Astrocyte (in vitro differentiated cells and primary cell): ENCODE measurements at regions not wholly inside any gene's neighbourhood (a gene's known extent, or its start where the extent isn't known, plus 50 kb on each side); places are given as distances from the start of the nearest gene placed in this dataset.

Source experiments
- DNase-seq: peaks from one replicate; pipeline ENCODE4 v3.0.0-alpha.2; 2010; ENCODE audit warnings: low read depth
- FAIRE-seq: peaks from 2 replicates; lab custom pipeline; 2011; peaks lifted over from hg19 to GRCh38; lab: Jason Lieb, UNC
- H2AFZ ChIP-seq: 2 replicates; pipeline ENCODE4 v1.6.0; 2012; ENCODE audit warnings: low read depth, low read length, inconsistent platforms
- H3K27ac ChIP-seq: 2 replicates; pipeline ENCODE4 v1.5.1; 2011; ENCODE audit warnings: low read depth, low read length, inconsistent platforms
- H3K27me3 ChIP-seq: 2 replicates; pipeline ENCODE4 v1.6.0; 2011; ENCODE audit warnings: low read length, inconsistent platforms; ENCODE audit not compliant: insufficient read depth
- H3K36me3 ChIP-seq: 2 replicates; pipeline ENCODE4 v1.5.1; 2011; ENCODE audit warnings: low read length, inconsistent platforms; ENCODE audit not compliant: insufficient read depth
- H3K4me1 ChIP-seq: 2 replicates; pipeline ENCODE4 v1.5.1; 2011; ENCODE audit warnings: low read length, inconsistent platforms; ENCODE audit not compliant: insufficient read depth
- H3K4me2 ChIP-seq: 2 replicates; pipeline ENCODE4 v1.6.0; 2012; ENCODE audit warnings: low read length, inconsistent platforms
- H3K4me3 ChIP-seq: 2 replicates; pipeline ENCODE4 v1.5.1; 2011; ENCODE audit warnings: low read depth, mild to moderate bottlenecking, low read length, inconsistent platforms; ENCODE audit not compliant: insufficient read depth
- H3K79me2 ChIP-seq: 2 replicates; pipeline ENCODE4 v1.6.0; 2012; ENCODE audit warnings: mild to moderate bottlenecking, low read length, inconsistent platforms; ENCODE audit not compliant: insufficient read depth
- H3K9ac ChIP-seq: 2 replicates; pipeline ENCODE4 v1.6.0; 2012; ENCODE audit warnings: mild to moderate bottlenecking, low read length, inconsistent platforms
- H3K9me3 ChIP-seq: 2 replicates; pipeline ENCODE4 v1.5.1; 2012; ENCODE audit warnings: low read depth, mild to moderate bottlenecking, low read length, inconsistent platforms; ENCODE audit not compliant: insufficient read depth
- H4K20me1 ChIP-seq: 2 replicates; pipeline ENCODE4 v1.6.0; 2012; ENCODE audit warnings: low read length, inconsistent platforms; ENCODE audit not compliant: insufficient read depth
- H3K27ac Mint-ChIP-seq: one replicate; pipeline ENCODE4 v1.8.0; 2021; ENCODE audit warnings: mild to moderate bottlenecking, mixed read lengths; ENCODE audit not compliant: unreplicated experiment
- H3K27me3 Mint-ChIP-seq: one replicate; pipeline ENCODE4 v1.8.0; 2021; ENCODE audit warnings: low read depth, mixed read lengths; ENCODE audit not compliant: unreplicated experiment
- H3K36me3 Mint-ChIP-seq: one replicate; pipeline ENCODE4 v1.8.0; 2021; ENCODE audit warnings: low read depth, mixed read lengths; ENCODE audit not compliant: unreplicated experiment
- H3K4me1 Mint-ChIP-seq: one replicate; pipeline ENCODE4 v1.8.0; 2021; ENCODE audit warnings: low read depth, mixed read lengths; ENCODE audit not compliant: unreplicated experiment
- H3K4me3 Mint-ChIP-seq: one replicate; pipeline ENCODE4 v1.8.0; 2021; ENCODE audit warnings: mild to moderate bottlenecking, moderate library complexity, mixed read lengths; ENCODE audit not compliant: unreplicated experiment
- H3K9me3 Mint-ChIP-seq: one replicate; pipeline ENCODE4 v1.8.0; 2021; ENCODE audit warnings: mild to moderate bottlenecking, mixed read lengths; ENCODE audit not compliant: unreplicated experiment
- EZH2 ChIP-seq: IDR thresholded peaks from 2 replicates; pipeline ENCODE4 v1.6.1; 2012; ENCODE audit warnings: mild to moderate bottlenecking, low read length, inconsistent platforms; ENCODE audit not compliant: insufficient read depth
- TF ChIP-seq, protein P1 (sequence below): IDR thresholded peaks from 2 replicates; pipeline ENCODE4 v1.5.1; 2011; ENCODE audit warnings: low read depth, mild to moderate bottlenecking, inconsistent platforms, low read length, moderate library complexity; ENCODE audit not compliant: insufficient read depth

DNA sequence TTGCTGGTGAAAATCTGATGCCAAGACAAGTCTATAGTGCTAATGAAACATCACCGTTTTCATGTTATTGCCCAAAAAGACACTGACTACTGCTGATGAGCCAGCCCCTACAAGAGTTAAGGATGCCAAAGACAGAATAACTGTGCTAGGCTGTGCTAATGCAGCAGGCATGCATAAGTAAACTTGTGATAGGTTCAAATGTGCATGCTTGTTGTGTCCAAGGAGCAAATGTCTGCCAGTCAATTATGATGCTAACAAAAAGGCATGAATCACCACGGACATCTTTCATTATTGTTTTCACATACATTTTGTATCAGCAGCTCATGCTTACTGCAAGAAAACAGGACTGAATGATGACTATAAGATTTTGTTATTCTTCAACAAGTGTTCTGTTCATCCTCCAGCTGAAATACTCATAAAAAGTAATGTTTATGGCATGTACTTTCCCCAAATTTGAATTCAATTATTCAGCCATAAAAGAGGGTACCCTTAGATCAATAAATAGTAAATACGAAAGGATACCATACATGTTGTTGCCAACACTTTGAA lies 306.9 kb upstream of the ARSJ start:
- peak; percentile 66 for FAIRE-seq
- H3K4me2 ChIP-seq = peak overlapping the region; percentile 44

GRCh38 chr4:114287079-114287696 lies 307.7 kb upstream of the ARSJ start:
- H3K27me3 Mint-ChIP-seq = no peaks in the 10 kb centered on the region
- Histone ChIP-seq H3K4me1 (peaks cover 19% of the 10 kb centered on the region), H3K79me2 (no peaks in the 10 kb centered on the region), H3K9ac (no peak overlapping the region), H2AFZ (no peak overlapping the region), H3K9me3 (peaks cover 2% of the 10 kb centered on the region), H4K20me1 (no peaks in the 10 kb centered on the region), H3K27ac (peak overlapping the region; percentile 43), H3K4me2 (no peak overlapping the region), H3K27me3 (no peaks in the 10 kb centered on the region), H3K4me3 (no peak overlapping the region), H3K36me3 (no peaks in the 10 kb centered on the region)
- DNase-seq = no peak
- FAIRE-seq = no peak
- H3K4me1 Mint-ChIP-seq = peaks cover 9% of the 10 kb centered on the region
- TF ChIP-seq, protein P1, sequence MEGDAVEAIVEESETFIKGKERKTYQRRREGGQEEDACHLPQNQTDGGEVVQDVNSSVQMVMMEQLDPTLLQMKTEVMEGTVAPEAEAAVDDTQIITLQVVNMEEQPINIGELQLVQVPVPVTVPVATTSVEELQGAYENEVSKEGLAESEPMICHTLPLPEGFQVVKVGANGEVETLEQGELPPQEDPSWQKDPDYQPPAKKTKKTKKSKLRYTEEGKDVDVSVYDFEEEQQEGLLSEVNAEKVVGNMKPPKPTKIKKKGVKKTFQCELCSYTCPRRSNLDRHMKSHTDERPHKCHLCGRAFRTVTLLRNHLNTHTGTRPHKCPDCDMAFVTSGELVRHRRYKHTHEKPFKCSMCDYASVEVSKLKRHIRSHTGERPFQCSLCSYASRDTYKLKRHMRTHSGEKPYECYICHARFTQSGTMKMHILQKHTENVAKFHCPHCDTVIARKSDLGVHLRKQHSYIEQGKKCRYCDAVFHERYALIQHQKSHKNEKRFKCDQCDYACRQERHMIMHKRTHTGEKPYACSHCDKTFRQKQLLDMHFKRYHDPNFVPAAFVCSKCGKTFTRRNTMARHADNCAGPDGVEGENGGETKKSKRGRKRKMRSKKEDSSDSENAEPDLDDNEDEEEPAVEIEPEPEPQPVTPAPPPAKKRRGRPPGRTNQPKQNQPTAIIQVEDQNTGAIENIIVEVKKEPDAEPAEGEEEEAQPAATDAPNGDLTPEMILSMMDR = no peak
- no peak for TF ChIP-seq EZH2
- H3K36me3 Mint-ChIP-seq = peaks cover 6% of the 10 kb centered on the region
- H3K4me3 Mint-ChIP-seq = no peak overlapping the region
- H3K9me3 Mint-ChIP-seq = peaks cover 35% of the 10 kb centered on the region
- no peak overlapping the region for H3K27ac Mint-ChIP-seq

More for the DNA sequence above, 306.9 kb upstream of the ARSJ start:
- Mint-ChIP-seq H3K4me1 (peaks cover 17% of the 10 kb centered on the region), H3K36me3 (peaks cover 6% of the 10 kb centered on the region), H3K27ac (no peak overlapping the region), H3K27me3 (no peaks in the 10 kb centered on the region), H3K4me3 (no peak overlapping the region), H3K9me3 (peaks cover 31% of the 10 kb centered on the region)
- H3K4me3 ChIP-seq = no peak overlapping the region
- peaks cover 2% of the 10 kb centered on the region for H3K9me3 ChIP-seq
- peak overlapping the region; percentile 43 for H3K27ac ChIP-seq
- TF ChIP-seq EZH2 = no peak
- TF ChIP-seq, protein P1 = no peak
- no peak overlapping the region for H2AFZ ChIP-seq
- H3K79me2 ChIP-seq = no peaks in the 10 kb centered on the region
- H3K9ac ChIP-seq = no peak overlapping the region
- H3K27me3 ChIP-seq = no peaks in the 10 kb centered on the region
- DNase-seq = peak; percentile 74
- peaks cover 26% of the 10 kb centered on the region for H3K4me1 ChIP-seq
- H4K20me1 ChIP-seq = no peaks in the 10 kb centered on the region
- no peaks in the 10 kb centered on the region for H3K36me3 ChIP-seq

DNA sequence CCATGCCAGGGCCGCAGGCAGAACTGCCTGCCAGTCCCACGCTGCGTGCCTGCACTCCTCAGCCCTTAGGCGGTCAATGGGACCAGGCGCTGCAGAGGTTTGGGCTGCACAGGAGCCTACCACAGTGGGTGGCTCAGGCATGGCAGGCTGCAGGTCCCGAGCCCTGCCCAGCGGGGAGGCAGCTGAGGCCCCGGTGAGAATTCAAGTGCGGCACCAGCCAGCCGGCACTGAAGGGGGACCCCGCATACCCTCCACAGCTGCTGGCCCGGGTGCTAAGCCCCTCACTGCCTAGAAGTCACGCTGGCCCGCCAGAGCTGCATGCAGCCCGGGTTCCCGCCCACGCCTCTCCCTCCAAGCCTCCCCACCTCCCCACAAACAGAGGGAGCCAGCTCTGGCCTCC lies 302.5 kb upstream of the UGT8 start:
- Mint-ChIP-seq H3K36me3 (peaks cover 2% of the 10 kb centered on the region), H3K4me1 (no peaks in the 10 kb centered on the region), H3K9me3 (peaks cover 15% of the 10 kb centered on the region), H3K27ac (no peak overlapping the region), H3K27me3 (no peaks in the 10 kb centered on the region), H3K4me3 (no peak overlapping the region)
- DNase-seq = no peak
- H3K4me3 ChIP-seq = no peak overlapping the region
- FAIRE-seq = no peak
- H3K79me2 ChIP-seq = no peaks in the 10 kb centered on the region
- H3K4me2 ChIP-seq = no peak overlapping the region
- TF ChIP-seq EZH2 = no peak
- TF ChIP-seq, protein P1 = no peak
- no peak overlapping the region for H3K9ac ChIP-seq
- H3K4me1 ChIP-seq = no peaks in the 10 kb centered on the region
- H3K36me3 ChIP-seq = no peaks in the 10 kb centered on the region
- H3K27me3 ChIP-seq = no peaks in the 10 kb centered on the region
- no peak overlapping the region for H2AFZ ChIP-seq
- H3K9me3 ChIP-seq = no peaks in the 10 kb centered on the region
- no peak overlapping the region for H3K27ac ChIP-seq
- no peaks in the 10 kb centered on the region for H4K20me1 ChIP-seq
